NCI-H510A treated with DMSO at 0.1 percent for 48 hours (cell line): ENCODE measurements at regions not wholly inside any gene's neighbourhood (a gene's known extent, or its start where the extent isn't known, plus 50 kb on each side); places are given as distances from the start of the nearest gene placed in this dataset.
"Not testable (repeated sequence)": the region's sequence is repeated elsewhere in the genome, so short reads cannot be mapped to it uniquely, and the experiment has no call there.

Source experiments
- DNase-seq: peaks from one replicate; lab custom pipeline; 2025; lab: John Stamatoyannopoulos, UW

GRCh38 chr13:97520061-97520460 lies 86.1 kb downstream of the RAP2A start:
- no peak for DNase-seq

GRCh38 chr13:97520866-97521265 lies 86.9 kb downstream of the RAP2A start:
- no peak for DNase-seq

- no peak for DNase-seq
These were observed 87.8 kb downstream of the RAP2A start for GRCh38 chr13:97521726-97522125.

GRCh38 chr13:97522243-97522642 lies 88.3 kb downstream of the RAP2A start:
- DNase-seq: no peak

- no peak for DNase-seq
These were observed 92.6 kb downstream of the RAP2A start for GRCh38 chr13:97526556-97526955.

- no peak for DNase-seq
These were observed 94.5 kb downstream of the RAP2A start for GRCh38 chr13:97528518-97528917.

- no peak for DNase-seq
These were observed 100.6 kb downstream of the RAP2A start for GRCh38 chr13:97534540-97534939.

GRCh38 chr13:97535614-97536013 lies 101.6 kb downstream of the RAP2A start:
- no peak for DNase-seq

- DNase-seq: no peak
These were observed 103.1 kb downstream of the RAP2A start for GRCh38 chr13:97537110-97537509.

- no peak for DNase-seq
These were observed 104.2 kb downstream of the RAP2A start for GRCh38 chr13:97538203-97538602.

- no peak for DNase-seq
These were observed 106.0 kb downstream of the RAP2A start for GRCh38 chr13:97539651-97540610.

GRCh38 chr13:97540696-97541095 lies 106.7 kb downstream of the RAP2A start:
- no peak for DNase-seq

- no peak for DNase-seq
These were observed 108.2 kb downstream of the RAP2A start for GRCh38 chr13:97542102-97542685.

- no peak for DNase-seq
These were observed 110.2 kb downstream of the RAP2A start for GRCh38 chr13:97544031-97544765.

GRCh38 chr13:97544971-97545499 lies 111.1 kb downstream of the RAP2A start:
- DNase-seq: not testable (repeated sequence)

- DNase-seq: no peak
These were observed 114.2 kb downstream of the RAP2A start for GRCh38 chr13:97548138-97548537.

GRCh38 chr13:97548711-97549110 lies 114.7 kb downstream of the RAP2A start:
- no peak for DNase-seq

- DNase-seq: no peak
These were observed 115.2 kb downstream of the RAP2A start for GRCh38 chr13:97549201-97549600.

GRCh38 chr13:97554496-97554895 lies 120.5 kb downstream of the RAP2A start:
- DNase-seq: no peak

- DNase-seq: no peak
These were observed 121.1 kb downstream of the RAP2A start for GRCh38 chr13:97555034-97555433.

GRCh38 chr13:97559030-97559429 lies 125.1 kb downstream of the RAP2A start:
- DNase-seq: no peak

- DNase-seq: no peak
These were observed 126.0 kb downstream of the RAP2A start for GRCh38 chr13:97559981-97560380.
